Mesenchymal stem cell (in vitro differentiated cells and primary cell): ENCODE measurements at regions not wholly inside any gene's neighbourhood (a gene's known extent, or its start where the extent isn't known, plus 50 kb on each side); places are given as distances from the start of the nearest gene placed in this dataset.
A peak's percentile ranks its signal among the peaks of the same experiment; 100 is the strongest.

Experiments used
- DNase-seq: peaks from one replicate; pipeline ENCODE4 v3.0.0-alpha.2; 2013
- H2AFZ ChIP-seq: one replicate; pipeline ENCODE4 v1.6.1; 2013; ENCODE audit warnings: low read depth, mild to moderate bottlenecking, control low read depth, inconsistent platforms, low read length, moderate library complexity
- H2AK5ac ChIP-seq: 2 replicates; pipeline ENCODE4 v1.6.1; 2013; ENCODE audit warnings: low read length, moderate library complexity, mild to moderate bottlenecking, inconsistent platforms; ENCODE audit not compliant: severe bottlenecking
- H2BK120ac ChIP-seq: one replicate; pipeline ENCODE4 v1.6.1; 2013; ENCODE audit warnings: low read depth, mild to moderate bottlenecking, inconsistent platforms, low read length, moderate library complexity
- H2BK12ac ChIP-seq, 2 experiments: one replicate each; pipeline ENCODE4 v1.6.1; 2013; ENCODE audit warnings: inconsistent platforms in 2 of 2, low read length in 2 of 2, mild to moderate bottlenecking in 2 of 2, moderate library complexity in 2 of 2, control low read depth in 1 of 2
- H2BK15ac ChIP-seq: one replicate; pipeline ENCODE4 v1.6.1; 2013; ENCODE audit warnings: mild to moderate bottlenecking, low read depth, inconsistent platforms; ENCODE audit not compliant: poor library complexity, severe bottlenecking
- H2BK5ac ChIP-seq: 2 replicates; pipeline ENCODE4 v1.6.1; 2013; ENCODE audit warnings: low read depth, mild to moderate bottlenecking, low read length, control low read depth, inconsistent platforms; ENCODE audit not compliant: poor library complexity, severe bottlenecking
- H3K14ac ChIP-seq, 2 experiments: one replicate each; pipeline ENCODE4 v1.6.1; 2013; ENCODE audit warnings: inconsistent platforms in 2 of 2, low read length in 2 of 2, control low read depth in 1 of 2, mild to moderate bottlenecking in 1 of 2, moderate library complexity in 1 of 2
- H3K18ac ChIP-seq, 2 experiments: one replicate each; pipeline ENCODE4 v1.6.1; 2013; ENCODE audit warnings: inconsistent platforms in 2 of 2, low read length in 2 of 2, control low read depth in 1 of 2, low read depth in 1 of 2, mild to moderate bottlenecking in 1 of 2
- H3K23ac ChIP-seq, 2 experiments: one replicate each; pipeline ENCODE4 v1.6.1; 2013; ENCODE audit warnings: inconsistent platforms in 2 of 2, low read length in 2 of 2, mild to moderate bottlenecking in 2 of 2, moderate library complexity in 2 of 2, control low read depth in 1 of 2
- H3K27ac ChIP-seq: 2 replicates; pipeline ENCODE4 v1.5.1; 2013; ENCODE audit warnings: mild to moderate bottlenecking, moderate library complexity, low read length, control low read depth, inconsistent platforms; ENCODE audit not compliant: poor library complexity, severe bottlenecking
- H3K27me3 ChIP-seq, 2 experiments: 2 replicates each; pipeline versions ENCODE4 v1.6.1 to v1.7.0; 2013; ENCODE audit warnings: low read length in 2 of 2, mild to moderate bottlenecking in 2 of 2, moderate library complexity in 2 of 2, control low read depth in 1 of 2, inconsistent platforms in 1 of 2; ENCODE audit not compliant: control insufficient read depth in 1 of 2, insufficient read depth in 1 of 2
- H3K36me3 ChIP-seq, 2 experiments: 2 replicates each; pipeline versions ENCODE4 v1.6.1 to v1.7.0; 2013; ENCODE audit warnings: low read length in 2 of 2, control low read depth in 1 of 2, inconsistent platforms in 1 of 2, low read depth in 1 of 2, mild to moderate bottlenecking in 1 of 2; ENCODE audit not compliant: insufficient read depth in 2 of 2, control insufficient read depth in 1 of 2
- H3K4ac ChIP-seq, 2 experiments: one replicate each; pipeline ENCODE4 v1.6.1; 2013; ENCODE audit warnings: inconsistent platforms in 2 of 2, low read length in 2 of 2, mild to moderate bottlenecking in 2 of 2, moderate library complexity in 2 of 2, control low read depth in 1 of 2, low read depth in 1 of 2
- H3K4me1 ChIP-seq: 2 replicates; pipeline ENCODE4 v1.6.1; 2013; ENCODE audit warnings: low read depth, low read length, control low read depth; ENCODE audit not compliant: control insufficient read depth, insufficient read depth
- H3K4me2 ChIP-seq: 2 replicates; pipeline ENCODE4 v1.6.1; 2013; ENCODE audit warnings: low read length, mild to moderate bottlenecking, inconsistent platforms; ENCODE audit not compliant: poor library complexity, severe bottlenecking
- H3K4me3 ChIP-seq, 2 experiments: 2 replicates each; pipeline versions ENCODE4 v1.5.1 to v1.7.0; 2013; ENCODE audit warnings: low read length in 2 of 2, mild to moderate bottlenecking in 2 of 2, control low read depth in 1 of 2, low read depth in 1 of 2; ENCODE audit not compliant: insufficient read depth in 1 of 2
- H3K79me1 ChIP-seq: replicated peaks from 2 replicates; pipeline ENCODE4 v1.6.1; 2013; ENCODE audit warnings: mild to moderate bottlenecking, control low read depth, low read length, inconsistent platforms; ENCODE audit not compliant: poor library complexity, severe bottlenecking
- H3K9ac ChIP-seq: 2 replicates; pipeline ENCODE4 v1.7.0; 2013; ENCODE audit warnings: mild to moderate bottlenecking, low read length, moderate library complexity
- H3K9me3 ChIP-seq: 2 replicates; pipeline ENCODE4 v1.7.0; 2013; ENCODE audit warnings: mild to moderate bottlenecking, low read length; ENCODE audit not compliant: control insufficient read depth
- H4K8ac ChIP-seq: one replicate; pipeline ENCODE4 v1.6.1; 2013; ENCODE audit warnings: inconsistent platforms, mild to moderate bottlenecking, low read length, moderate library complexity
- H4K91ac ChIP-seq: one replicate; pipeline ENCODE4 v1.6.1; 2013; ENCODE audit warnings: mild to moderate bottlenecking, low read length, inconsistent platforms
- WGBS: methylation state at CpG from one replicate; pipeline ENCODE4 v1.1.7; 2013; ENCODE audit warnings: mixed read lengths; 5-methylcytosine and 5-hydroxymethylcytosine counted together

DNA sequence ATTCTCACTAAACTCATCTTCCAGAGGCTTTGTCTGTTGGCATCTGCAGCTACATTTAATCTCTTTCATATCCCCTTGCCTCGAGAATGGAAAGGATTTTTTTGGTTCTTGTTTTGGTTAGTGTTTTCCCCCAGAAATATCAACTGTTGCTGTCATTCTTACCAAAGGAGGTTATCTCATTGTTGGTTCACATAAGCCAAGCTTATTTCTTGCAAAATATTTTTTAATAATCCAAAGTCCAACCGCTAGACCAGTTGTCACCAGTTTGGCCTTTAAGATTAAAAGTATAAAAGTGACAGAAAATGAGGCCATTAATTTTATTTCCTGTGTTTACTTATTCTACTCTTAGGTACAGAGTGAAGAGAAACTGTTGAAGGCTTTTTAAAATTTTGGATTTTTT, 66.5 kb upstream of the PROX1 start:
- no peak overlapping the region for H3K14ac ChIP-seq
- no peak overlapping the region for H2BK5ac ChIP-seq
- no peak overlapping the region for H3K4me2 ChIP-seq
- no peak overlapping the region for H4K8ac ChIP-seq
- no peak for DNase-seq
- no peaks in the 10 kb centered on the region for H3K27me3 ChIP-seq
- no peaks in the 10 kb centered on the region for H3K4me1 ChIP-seq
- H3K18ac ChIP-seq, result no peak overlapping the region
- H3K9ac ChIP-seq, result no peak overlapping the region
- no peak overlapping the region for H4K91ac ChIP-seq
- no CpG with 5 or more reads among the region's 2 CpGs for WGBS
- H3K4me3 ChIP-seq, result no peak overlapping the region
- H3K79me1 ChIP-seq, result no peaks in the 10 kb centered on the region
- H2BK15ac ChIP-seq, result no peak overlapping the region
- no peak overlapping the region for H3K23ac ChIP-seq
- H3K4ac ChIP-seq, result no peak overlapping the region
- no peak overlapping the region for H2BK120ac ChIP-seq
- no peak overlapping the region for H3K27ac ChIP-seq
- H2AK5ac ChIP-seq, result no peak overlapping the region
- no peak overlapping the region for H2BK12ac ChIP-seq
- H2AFZ ChIP-seq, result no peak overlapping the region
- H3K9me3 ChIP-seq, result no peaks in the 10 kb centered on the region
- H3K36me3 ChIP-seq, result no peaks in the 10 kb centered on the region

DNA sequence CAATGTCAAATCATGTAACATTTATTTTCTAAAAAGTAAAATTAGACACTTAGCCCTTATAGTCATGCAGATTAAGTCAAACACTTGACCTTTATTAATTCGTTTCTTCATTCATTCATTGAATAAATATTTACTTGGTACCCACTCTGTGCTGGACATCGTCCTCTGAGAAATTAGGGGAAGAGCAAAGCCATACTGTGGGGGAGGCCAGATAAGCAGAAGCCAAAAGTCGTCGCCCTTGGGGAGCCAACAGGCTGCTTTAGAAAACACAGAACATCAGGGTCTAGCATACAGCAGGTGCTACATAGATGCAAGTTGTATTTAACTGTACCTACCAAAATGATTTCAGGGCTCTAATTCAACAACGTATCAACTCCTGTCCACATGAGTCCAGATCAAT, 66.1 kb upstream of the PROX1 start:
- Histone ChIP-seq H3K36me3 (no peaks in the 10 kb centered on the region), H3K4me3 (no peak overlapping the region), H3K79me1 (no peaks in the 10 kb centered on the region), H4K8ac (no peak overlapping the region), H3K4me1 (no peaks in the 10 kb centered on the region), H4K91ac (no peak overlapping the region), H3K4me2 (no peak overlapping the region), H2BK12ac (no peak overlapping the region), H2BK120ac (no peak overlapping the region), H3K9me3 (no peaks in the 10 kb centered on the region), H3K23ac (no peak overlapping the region), H2BK5ac (no peak overlapping the region), H2AFZ (no peak overlapping the region), H3K4ac (no peak overlapping the region), H3K27ac (no peak overlapping the region), H3K18ac (no peak overlapping the region), H3K14ac (no peak overlapping the region), H2BK15ac (no peak overlapping the region), H3K27me3 (no peaks in the 10 kb centered on the region), H3K9ac (no peak overlapping the region), H2AK5ac (no peak overlapping the region)
- WGBS, result 69% methylated on average over 5 of the region's 5 CpGs
- DNase-seq, result no peak

DNA sequence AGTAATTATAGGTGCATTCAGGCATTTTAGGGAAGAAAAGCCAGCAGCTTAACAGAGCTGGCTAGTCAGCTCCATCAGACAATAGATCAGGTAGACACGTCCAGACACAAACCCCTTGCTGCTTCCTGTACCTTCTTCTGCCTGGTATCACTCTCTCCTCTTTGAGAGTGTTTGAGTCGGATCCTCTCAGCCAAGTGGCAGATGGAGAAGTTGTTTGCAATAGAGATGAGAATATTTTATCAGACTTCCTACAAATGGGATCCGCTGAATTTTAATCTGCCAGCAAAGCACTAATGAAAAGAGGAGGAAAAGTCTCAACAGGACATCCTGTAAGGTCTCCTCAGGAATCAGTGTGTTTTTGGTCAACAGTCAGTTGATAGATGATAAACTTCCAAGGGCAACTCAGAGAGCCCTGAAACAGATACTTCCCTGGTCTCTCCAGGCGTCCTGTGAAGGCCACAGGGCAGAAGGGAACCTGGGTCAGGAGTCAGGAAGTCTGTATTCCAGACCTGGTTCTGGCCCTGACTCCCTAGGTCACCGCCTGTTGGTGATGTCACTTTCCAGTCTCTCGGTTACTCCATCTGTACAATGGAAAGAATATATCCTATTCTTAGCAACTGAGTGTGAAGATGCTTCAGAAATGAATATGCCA, 62.1 kb upstream of the PROX1 start:
- no peak for DNase-seq
- Histone ChIP-seq H3K27ac (no peak overlapping the region), H3K79me1 (no peaks in the 10 kb centered on the region), H3K4me1 (no peaks in the 10 kb centered on the region), H3K27me3 (no peaks in the 10 kb centered on the region), H3K18ac (no peak overlapping the region), H2BK15ac (no peak overlapping the region), H4K8ac (no peak overlapping the region), H2BK5ac (no peak overlapping the region), H3K4ac (no peak overlapping the region), H3K9ac (no peak overlapping the region), H2BK12ac (no peak overlapping the region), H4K91ac (no peak overlapping the region), H3K36me3 (no peaks in the 10 kb centered on the region), H2AFZ (peak overlapping the region; percentile 14), H3K14ac (no peak overlapping the region), H2AK5ac (no peak overlapping the region), H3K4me3 (no peak overlapping the region), H3K23ac (no peak overlapping the region), H2BK120ac (no peak overlapping the region), H3K4me2 (no peak overlapping the region), H3K9me3 (no peaks in the 10 kb centered on the region)
- 55% methylated on average over 5 of the region's 6 CpGs for WGBS

DNA sequence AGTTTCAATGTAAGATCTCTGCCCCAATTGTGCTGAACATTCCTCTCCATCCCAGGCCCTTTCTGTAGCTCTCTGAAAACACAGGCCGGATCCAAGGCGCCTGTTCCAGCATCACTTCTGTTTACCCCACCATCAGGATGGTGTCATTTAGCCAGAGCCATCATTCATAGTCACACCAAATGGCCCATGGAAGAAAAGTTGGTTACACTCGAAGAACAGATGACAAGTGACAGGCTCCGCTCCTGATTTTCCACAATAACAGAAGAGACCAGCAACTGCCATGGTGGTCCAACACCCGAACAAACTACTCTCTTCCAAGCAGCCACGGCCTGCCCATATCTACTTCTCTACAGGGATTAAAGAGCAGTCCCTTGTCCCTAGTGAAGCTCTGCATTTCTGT, 59.9 kb upstream of the PROX1 start:
- WGBS, result 79% methylated on average over 6 of the region's 6 CpGs
- Histone ChIP-seq H3K4ac (no peak overlapping the region), H3K9me3 (no peaks in the 10 kb centered on the region), H2BK5ac (no peak overlapping the region), H2AK5ac (no peak overlapping the region), H3K4me2 (no peak overlapping the region), H3K9ac (no peak overlapping the region), H3K79me1 (no peaks in the 10 kb centered on the region), H3K18ac (no peak overlapping the region), H3K4me3 (no peak overlapping the region), H2BK120ac (no peak overlapping the region), H2AFZ (no peak overlapping the region), H4K91ac (no peak overlapping the region), H2BK12ac (no peak overlapping the region), H3K36me3 (no peaks in the 10 kb centered on the region), H3K27me3 (no peaks in the 10 kb centered on the region), H3K4me1 (no peaks in the 10 kb centered on the region), H3K27ac (no peak overlapping the region), H3K14ac (no peak overlapping the region), H4K8ac (no peak overlapping the region), H3K23ac (no peak overlapping the region), H2BK15ac (no peak overlapping the region)
- no peak for DNase-seq
